HL-60/S4 (cell line): ENCODE measurements at regions not wholly inside any gene's neighbourhood (a gene's known extent, or its start where the extent isn't known, plus 50 kb on each side); places are given as distances from the start of the nearest gene placed in this dataset.

Source experiments
- in situ Hi-C: fragments of 300-500 bp; cut with MboI; formaldehyde crosslinking; loops from 2 replicates; pipeline ENCODE4 v1.14.3; 2022; ENCODE audit warnings: low sequenced_read_pairs

- in situ Hi-C loops, result no loop called here
These were observed 165.1 kb upstream of the NCAM1 start for GRCh38 chr11:112795911-112796649.

GRCh38 chr11:112797092-112797491 lies 164.1 kb upstream of the NCAM1 start:
- in situ Hi-C loops, result no loop called here

GRCh38 chr11:112797648-112798293 lies 163.4 kb upstream of the NCAM1 start:
- in situ Hi-C loops, result no loop called here

- in situ Hi-C loops, result no loop called here
These were observed 160.0 kb upstream of the NCAM1 start for GRCh38 chr11:112801025-112801816.

- in situ Hi-C loops, result no loop called here
These were observed 159.5 kb upstream of the NCAM1 start for GRCh38 chr11:112801817-112802088.

GRCh38 chr11:112805658-112806057 lies 155.6 kb upstream of the NCAM1 start:
- in situ Hi-C loops, result no loop called here

GRCh38 chr11:112806256-112806655 lies 155.0 kb upstream of the NCAM1 start:
- in situ Hi-C loops, result no loop called here

- in situ Hi-C loops, result no loop called here
These were observed 154.3 kb upstream of the NCAM1 start for GRCh38 chr11:112806876-112807275.

GRCh38 chr11:112809429-112809828 lies 151.8 kb upstream of the NCAM1 start:
- in situ Hi-C loops, result no loop called here

- in situ Hi-C loops, result no loop called here
These were observed 150.3 kb upstream of the NCAM1 start for GRCh38 chr11:112810951-112811350.

- in situ Hi-C loops, result no loop called here
These were observed 149.4 kb upstream of the NCAM1 start for GRCh38 chr11:112811783-112812182.

GRCh38 chr11:112812729-112813128 lies 148.5 kb upstream of the NCAM1 start:
- in situ Hi-C loops, result no loop called here

GRCh38 chr11:112814168-112814567 lies 147.1 kb upstream of the NCAM1 start:
- in situ Hi-C loops, result no loop called here

- in situ Hi-C loops, result no loop called here
These were observed 143.8 kb upstream of the NCAM1 start for GRCh38 chr11:112817376-112817775.

GRCh38 chr11:112822478-112823274 lies 138.5 kb upstream of the NCAM1 start:
- in situ Hi-C loops, result no loop called here

- in situ Hi-C loops, result no loop called here
These were observed 135.2 kb upstream of the NCAM1 start for GRCh38 chr11:112826026-112826425.

GRCh38 chr11:112826788-112827187 lies 134.4 kb upstream of the NCAM1 start:
- in situ Hi-C loops, result no loop called here

GRCh38 chr11:112828421-112828820 lies 132.8 kb upstream of the NCAM1 start:
- in situ Hi-C loops, result no loop called here

GRCh38 chr11:112829971-112830654 lies 131.1 kb upstream of the NCAM1 start:
- in situ Hi-C loops, result no loop called here

- in situ Hi-C loops, result no loop called here
These were observed 130.2 kb upstream of the NCAM1 start for GRCh38 chr11:112831041-112831440.
